GM18870 (cell line): ENCODE measurements at regions not wholly inside any gene's neighbourhood (a gene's known extent, or its start where the extent isn't known, plus 50 kb on each side); places are given as distances from the start of the nearest gene placed in this dataset.

Source experiments
- ATAC-seq: cut with Tn5 transposase; IDR thresholded peaks from one replicate; pipeline ENCODE4 v1.9.1; 2021; ENCODE audit warnings: moderate library complexity; ENCODE audit not compliant: unreplicated experiment

- no peak for ATAC-seq
Measured at GRCh38 chr15:97902140-97902780, 58.2 kb upstream of the ARRDC4 start.

- ATAC-seq = no peak
Measured at GRCh38 chr15:97903560-97903959, 56.9 kb upstream of the ARRDC4 start.

- ATAC-seq = no peak
Measured at GRCh38 chr15:97903971-97904572, 56.4 kb upstream of the ARRDC4 start.

- ATAC-seq = peak; percentile 96
Measured at GRCh38 chr15:97909291-97909891, 51.1 kb upstream of the ARRDC4 start.
